ENCODE measurements at regions not wholly inside any gene's neighbourhood (a gene's known extent, or its start where the extent isn't known, plus 50 kb on each side); places are given as distances from the start of the nearest gene placed in this dataset.
A peak's percentile ranks its signal among the peaks of the same experiment; 100 is the strongest.

DNA sequence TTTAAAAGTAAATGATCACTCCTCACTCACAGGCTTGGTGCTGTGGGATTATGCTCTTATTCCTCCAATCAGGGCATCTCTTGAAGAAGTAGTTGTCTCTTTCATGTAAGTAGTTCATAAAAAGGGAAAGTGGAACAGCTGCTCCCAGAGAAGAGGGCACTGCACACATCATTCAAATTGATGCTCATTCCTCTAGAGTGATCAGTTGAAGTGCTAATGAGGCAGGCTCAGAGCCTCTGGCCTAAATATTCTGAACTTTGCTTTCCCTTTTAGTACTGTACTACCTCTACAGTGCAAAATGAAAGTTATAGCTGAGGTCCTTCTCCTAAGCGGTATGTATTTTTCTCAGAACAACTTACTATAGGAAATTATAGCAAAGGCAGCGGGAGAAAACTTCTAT, 1453.1 kb downstream of the ARAP2 start:
- DNase-seq (ENCODE audit: low read depth): no peak

- no peak for DNase-seq (ENCODE audit: low read depth)
Measured at GRCh38 chr4:34800953-34801352, 1443.4 kb downstream of the ARAP2 start.

DNA sequence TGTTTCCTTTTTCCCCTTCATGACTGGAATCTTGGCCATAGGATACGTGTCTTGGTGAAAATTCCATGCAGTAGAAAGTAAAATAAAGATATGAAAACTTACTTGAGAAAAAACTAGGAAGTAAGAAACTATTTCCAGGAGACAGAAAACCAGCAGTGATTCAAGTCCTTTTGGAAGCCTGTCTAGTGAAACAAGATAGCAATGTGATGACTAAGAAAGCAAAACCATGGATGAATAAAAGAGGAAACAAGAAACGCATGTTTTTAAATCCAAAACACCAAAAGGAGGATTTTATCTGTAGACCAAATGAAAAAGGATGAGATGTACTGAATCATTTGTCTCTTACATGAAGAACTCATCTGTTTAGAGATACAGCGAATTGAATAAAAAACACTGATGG, 1430.0 kb downstream of the ARAP2 start:
- no peak for DNase-seq (ENCODE audit: low read depth)

- DNase-seq (ENCODE audit: low read depth): no peak
Measured at GRCh38 chr4:34824515-34824914, 1419.8 kb downstream of the ARAP2 start.

DNA sequence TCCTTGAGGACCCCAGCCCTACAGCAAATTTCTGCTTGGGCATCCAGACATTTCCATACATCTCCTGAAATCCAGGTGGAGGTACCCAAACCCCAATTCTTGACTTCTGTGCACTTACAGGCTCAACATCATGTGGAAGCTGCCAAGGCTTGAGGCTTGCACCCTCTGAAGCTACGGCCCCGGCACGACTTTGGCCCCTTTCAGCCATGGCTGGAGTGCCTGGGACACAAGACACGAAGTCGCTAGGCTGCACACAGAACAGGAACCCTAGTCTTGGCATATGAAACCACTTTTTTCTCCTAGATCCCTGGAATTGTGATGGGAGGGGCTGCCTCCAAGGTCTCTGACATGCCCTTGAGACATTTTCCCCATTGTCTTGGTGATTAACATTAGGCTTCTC, 1417.7 kb downstream of the ARAP2 start:
- DNase-seq (ENCODE audit: low read depth): no peak

DNA sequence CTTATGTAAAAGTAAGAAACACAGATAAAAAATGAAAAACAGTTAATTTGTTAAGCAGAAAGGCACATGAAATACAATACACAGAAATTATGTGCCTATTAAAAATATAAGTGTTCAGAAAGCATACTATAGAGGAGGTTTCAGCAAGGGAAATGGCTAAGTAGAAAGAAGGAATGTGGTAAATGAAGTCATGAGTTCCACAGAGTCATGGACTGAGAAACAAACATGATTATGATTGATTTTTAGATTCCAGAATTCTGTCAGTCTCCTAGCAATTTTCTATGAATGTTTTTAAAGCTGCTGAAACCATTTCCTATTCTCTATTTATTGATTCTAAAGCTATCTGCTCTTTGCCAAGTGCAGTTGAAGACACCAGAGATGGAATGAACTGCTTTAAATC, 1398.4 kb downstream of the ARAP2 start:
- no peak for DNase-seq (ENCODE audit: low read depth)

DNA sequence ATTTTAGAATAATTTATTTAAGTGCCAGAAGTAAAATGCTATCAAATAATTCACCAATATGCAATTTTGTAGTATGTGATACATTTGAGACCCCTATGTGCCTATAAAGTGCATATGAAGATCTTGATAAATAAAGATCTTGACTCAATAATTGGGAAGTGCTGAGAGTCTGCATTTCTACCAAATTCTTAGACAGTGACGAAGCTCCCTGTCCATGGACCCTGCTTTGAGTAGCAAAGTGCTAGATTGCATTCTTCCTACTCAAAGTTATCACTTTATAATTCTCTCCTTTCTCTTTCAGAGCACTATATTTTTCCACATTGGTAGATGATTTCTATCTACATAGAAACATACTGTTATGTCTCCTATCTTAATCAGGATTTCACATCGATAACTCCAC, 1393.9 kb downstream of the ARAP2 start:
- no peak for DNase-seq (ENCODE audit: low read depth)

GRCh38 chr4:34850968-34851367, 1393.3 kb downstream of the ARAP2 start:
- no peak for DNase-seq (ENCODE audit: low read depth)

- no peak for DNase-seq (ENCODE audit: low read depth)
Measured at GRCh38 chr4:34851411-34851810, 1392.9 kb downstream of the ARAP2 start.

DNA sequence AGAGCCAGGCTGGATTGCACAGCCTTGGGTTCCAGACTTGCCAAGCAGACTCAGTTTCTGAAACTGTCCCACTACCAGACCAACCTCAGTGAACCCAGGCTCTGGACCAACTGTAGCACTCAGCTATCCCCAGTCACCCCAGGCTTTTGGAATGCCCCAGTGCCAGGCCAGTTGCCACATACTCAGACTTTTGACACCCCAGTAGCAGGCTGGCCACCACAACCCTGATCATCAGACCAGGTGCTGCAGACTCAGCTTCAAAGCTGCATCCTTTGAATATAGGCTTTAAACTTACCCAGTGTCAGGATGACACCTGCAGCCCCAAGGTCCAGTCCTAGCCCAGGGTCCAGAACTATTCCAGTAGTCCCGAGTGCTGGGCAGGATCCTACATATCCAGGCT, 1389.9 kb downstream of the ARAP2 start:
- no peak for DNase-seq (ENCODE audit: low read depth)

DNA sequence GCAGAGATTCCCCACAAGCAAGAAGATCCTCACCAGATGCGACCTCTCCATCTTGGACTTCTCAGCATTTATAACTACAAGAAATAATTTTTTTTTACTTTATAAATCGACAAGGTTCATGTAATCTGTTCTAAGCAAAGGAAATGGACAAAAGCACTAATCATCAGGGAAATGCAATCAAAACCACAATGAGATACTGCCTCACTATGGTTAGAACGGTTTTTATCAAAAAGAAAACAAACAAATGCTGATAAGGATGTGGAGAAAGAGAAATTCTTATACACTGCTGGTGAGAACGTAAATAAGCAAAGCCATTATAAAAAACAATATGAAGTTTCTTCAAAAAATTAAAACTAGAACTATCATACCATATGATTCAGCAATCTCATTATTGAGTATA, 1382.6 kb downstream of the ARAP2 start:
- DNase-seq (ENCODE audit: low read depth): no peak

- DNase-seq (ENCODE audit: low read depth): no peak
Measured at GRCh38 chr4:34878961-34879360, 1365.4 kb downstream of the ARAP2 start.

- no peak for DNase-seq (ENCODE audit: low read depth)
Measured at GRCh38 chr4:34880246-34880645, 1364.1 kb downstream of the ARAP2 start.

DNA sequence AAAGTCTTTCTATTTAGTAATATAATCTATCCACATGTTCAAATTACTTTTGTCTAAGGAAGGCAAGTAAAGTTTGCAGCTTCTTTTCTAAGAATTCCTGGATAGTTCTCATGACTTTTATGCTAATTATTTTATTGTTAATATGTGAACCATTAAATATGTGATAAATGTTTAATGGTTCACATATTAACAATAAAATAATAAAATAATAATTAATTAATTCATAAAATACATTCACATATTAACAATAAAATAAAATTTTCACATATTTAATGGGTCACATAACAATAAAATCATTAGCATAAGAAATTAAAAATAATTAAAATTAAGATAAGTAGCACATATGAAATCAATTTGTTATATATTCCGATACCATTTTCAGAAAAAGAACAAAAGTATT, 1352.4 kb downstream of the ARAP2 start:
- no peak for DNase-seq (ENCODE audit: low read depth)

GRCh38 chr4:34893382-34893781, 1350.9 kb downstream of the ARAP2 start:
- DNase-seq (ENCODE audit: low read depth): no peak

- no peak for DNase-seq (ENCODE audit: low read depth)
Measured at GRCh38 chr4:34920032-34920431, 1324.3 kb downstream of the ARAP2 start.

DNA sequence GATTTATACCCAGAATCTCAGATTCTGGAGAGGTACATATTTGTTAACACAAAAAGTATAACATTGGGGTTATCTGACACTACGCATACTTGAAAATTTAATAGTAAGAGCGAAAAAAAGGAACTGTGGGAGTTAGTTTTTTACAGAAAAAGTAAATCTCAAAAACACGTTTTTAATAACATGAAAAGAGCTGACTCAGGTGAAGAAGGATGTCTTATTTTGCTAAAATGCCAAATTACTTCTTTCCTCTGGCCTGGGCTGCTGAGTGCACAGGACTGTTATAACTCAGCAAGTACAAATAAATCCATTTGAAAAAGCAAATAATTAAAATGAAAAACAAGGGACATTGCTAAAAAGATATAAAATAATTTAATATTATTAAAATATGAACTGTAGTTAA, 1322.9 kb downstream of the ARAP2 start:
- DNase-seq (ENCODE audit: low read depth): no peak

- no peak for DNase-seq (ENCODE audit: low read depth)
Measured at GRCh38 chr4:34922325-34922724, 1322.0 kb downstream of the ARAP2 start.

DNA sequence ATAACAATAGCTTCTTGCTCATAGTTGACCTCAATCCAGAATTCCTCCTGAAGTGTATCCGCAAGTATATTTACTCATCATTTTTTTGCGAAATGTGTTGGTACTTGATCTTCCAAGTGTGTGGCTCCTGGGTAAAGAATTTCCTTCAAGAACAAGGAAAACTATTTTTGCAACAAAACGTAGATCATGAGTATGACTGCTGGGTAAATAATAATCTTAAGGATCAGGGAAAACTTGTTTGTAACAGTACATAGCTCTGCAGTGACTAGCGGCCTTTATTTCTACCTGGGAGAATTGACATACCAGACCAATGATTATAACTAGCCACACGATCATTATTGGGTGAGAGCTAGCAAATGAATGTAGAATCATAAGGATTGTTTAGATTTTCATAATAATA, 1311.7 kb downstream of the ARAP2 start:
- DNase-seq (ENCODE audit: low read depth): no peak

DNA sequence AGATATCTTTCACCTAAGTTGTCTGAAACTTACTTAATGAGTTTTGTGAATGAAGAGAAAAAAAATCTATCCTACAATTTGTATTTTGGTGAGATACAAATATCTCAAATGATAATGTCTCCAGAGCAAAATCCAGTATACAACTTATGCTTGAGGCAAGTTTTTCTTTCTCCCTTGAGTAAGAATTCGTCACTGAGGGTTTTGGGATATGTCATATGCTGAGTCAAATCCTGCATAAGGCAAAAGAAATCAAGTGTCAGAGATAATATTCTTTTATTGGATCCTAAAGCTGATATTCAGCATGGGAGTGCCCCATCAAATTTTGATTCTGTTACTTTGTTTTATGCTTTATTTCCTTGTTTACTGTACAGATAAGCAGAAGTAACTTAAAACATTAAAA, 1308.6 kb downstream of the ARAP2 start:
- peak; percentile 0 for DNase-seq (ENCODE audit: low read depth)

DNA sequence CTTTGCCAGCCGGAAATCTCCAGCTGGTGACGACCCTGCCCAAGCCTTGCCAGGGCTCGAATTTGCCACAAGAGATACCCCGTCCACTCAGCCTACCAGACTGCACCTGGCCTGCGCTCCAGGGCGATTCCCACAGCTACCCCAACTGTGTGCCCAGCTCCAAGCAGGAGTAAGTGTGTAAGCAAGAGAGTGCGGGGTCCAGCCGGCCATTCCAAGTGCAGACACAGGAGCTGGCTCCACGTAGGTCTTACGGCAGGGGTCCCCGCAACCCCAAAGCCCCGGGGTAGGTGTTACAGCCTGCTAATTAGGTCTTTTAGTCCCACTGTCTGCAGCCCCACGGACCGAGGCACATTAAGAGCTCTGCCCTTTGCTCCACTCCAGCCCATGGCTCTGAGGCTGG, 1305.2 kb downstream of the ARAP2 start:
- DNase-seq (ENCODE audit: low read depth): no peak

DNA sequence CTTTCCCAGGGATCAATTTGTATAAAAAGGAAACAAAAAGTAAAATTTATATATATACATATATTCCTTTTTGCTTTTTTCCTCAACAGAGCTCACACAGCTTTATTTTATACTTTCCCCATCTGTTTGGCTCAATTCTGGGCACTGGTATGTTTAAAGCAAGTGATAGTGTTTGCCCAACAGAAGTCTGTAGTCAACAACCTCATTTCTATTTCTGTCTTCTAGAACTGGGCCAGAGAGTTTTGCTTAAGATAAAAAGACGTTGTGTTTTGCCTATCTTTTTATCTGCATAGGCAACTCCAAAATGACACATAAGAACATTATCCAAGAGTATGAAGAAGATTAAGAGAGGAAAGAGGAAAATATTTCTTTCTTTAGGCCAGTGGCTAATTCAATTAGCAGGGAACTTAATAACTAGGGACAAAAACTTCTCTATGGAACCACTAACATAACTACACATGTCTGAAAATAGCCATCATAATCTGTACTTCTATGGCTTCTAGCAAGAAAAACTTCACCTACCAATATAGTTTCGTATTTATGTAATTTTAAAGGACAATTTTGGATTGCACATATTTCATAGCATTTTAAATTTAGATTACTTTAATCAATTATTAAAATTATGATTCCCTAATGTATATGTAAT, 1300.5 kb downstream of the ARAP2 start:
- no peak for DNase-seq (ENCODE audit: low read depth)

DNA sequence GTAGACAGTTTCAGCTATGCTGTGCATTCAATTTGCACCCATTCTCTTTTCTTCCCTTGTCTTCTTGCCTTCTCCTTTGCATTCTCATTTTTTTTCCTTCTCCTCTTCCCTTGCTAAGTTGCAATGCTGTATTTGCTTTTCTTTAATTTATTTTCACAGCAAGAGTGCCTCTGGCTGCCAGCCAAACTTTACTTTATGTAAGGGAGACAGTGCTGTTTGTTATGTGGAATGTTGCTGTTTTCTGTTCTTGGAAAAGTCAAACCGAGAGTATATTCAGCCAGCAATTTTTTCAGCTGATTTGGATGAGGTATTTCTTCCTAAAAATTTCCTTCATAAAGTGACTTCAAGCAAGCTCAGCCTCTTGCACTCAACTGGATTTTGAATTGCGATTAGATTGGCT, 1293.4 kb downstream of the ARAP2 start:
- DNase-seq (ENCODE audit: low read depth): no peak

DNA sequence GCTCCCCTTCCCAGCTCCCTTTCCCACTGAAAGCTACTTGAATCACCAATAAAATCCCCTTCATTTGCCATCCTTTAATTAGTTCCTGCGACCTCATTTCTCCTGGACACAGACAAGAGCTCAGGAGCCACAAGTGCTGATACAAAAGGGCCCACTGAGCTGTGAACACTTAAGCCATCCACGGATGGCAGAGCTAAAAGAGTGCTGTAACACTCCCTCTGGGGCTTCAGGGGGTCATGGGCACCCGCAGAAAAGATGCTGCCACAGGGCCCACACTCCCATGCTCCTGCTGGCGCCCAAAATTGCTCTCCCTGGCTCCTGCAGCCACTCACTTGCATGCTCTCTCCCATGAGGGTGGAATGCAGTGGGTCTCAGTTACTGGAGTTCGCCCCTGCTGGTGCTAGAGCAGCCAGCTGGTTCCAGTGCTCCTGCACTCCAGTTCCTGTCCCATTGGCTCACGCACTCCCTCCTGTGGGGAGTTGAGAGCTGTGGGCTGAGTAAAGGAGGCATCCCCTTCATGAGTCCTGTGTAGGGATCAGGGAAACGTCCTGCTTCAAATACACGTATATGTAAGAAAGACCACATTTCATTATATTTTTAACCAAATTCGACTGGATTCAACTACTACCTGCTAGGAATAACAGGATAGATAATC, 1291.0 kb downstream of the ARAP2 start:
- no peak for DNase-seq (ENCODE audit: low read depth)

Measured in LHCN-M2 (cell line).